Chondrocyte (in vitro differentiated cells): ENCODE measurements at regions not wholly inside any gene's neighbourhood (a gene's known extent, or its start where the extent isn't known, plus 50 kb on each side); places are given as distances from the start of the nearest gene placed in this dataset.

Source experiments
- DNase-seq: peaks from one replicate; pipeline ENCODE4 v3.0.0; 2021; ENCODE audit warnings: mixed read lengths, low spot score
- H3K27ac Mint-ChIP-seq: one replicate; pipeline ENCODE4 v1.8.0; 2021; ENCODE audit warnings: mild to moderate bottlenecking, moderate library complexity, mixed read lengths; ENCODE audit not compliant: unreplicated experiment
- H3K27me3 Mint-ChIP-seq: 2 replicates; pipeline ENCODE4 v1.8.0; 2021; ENCODE audit warnings: low read depth, mixed read lengths
- H3K36me3 Mint-ChIP-seq: 2 replicates; pipeline ENCODE4 v1.8.0; 2021; ENCODE audit warnings: low read depth, mixed read lengths
- H3K4me1 Mint-ChIP-seq: 2 replicates; pipeline ENCODE4 v1.8.0; 2021; ENCODE audit warnings: low read depth, mild to moderate bottlenecking, mixed read lengths
- H3K4me3 Mint-ChIP-seq: one replicate; pipeline ENCODE4 v1.8.0; 2021; ENCODE audit warnings: mild to moderate bottlenecking, moderate library complexity, mixed read lengths; ENCODE audit not compliant: unreplicated experiment
- H3K9me3 Mint-ChIP-seq: 2 replicates; pipeline ENCODE4 v1.8.0; 2021; ENCODE audit warnings: low read depth, mixed read lengths
- TF ChIP-seq, protein P1 (sequence below): fragments of 200-600 bp; sonication (generic); IDR thresholded peaks from 2 replicates; pipeline ENCODE4 v1.5.0; 2021; ENCODE audit warnings: antibody characterized with exemption, mild to moderate bottlenecking, moderate library complexity

GRCh38 chr7:17158261-17158660, 140.2 kb upstream of the AHR start:
- TF ChIP-seq, protein P1, sequence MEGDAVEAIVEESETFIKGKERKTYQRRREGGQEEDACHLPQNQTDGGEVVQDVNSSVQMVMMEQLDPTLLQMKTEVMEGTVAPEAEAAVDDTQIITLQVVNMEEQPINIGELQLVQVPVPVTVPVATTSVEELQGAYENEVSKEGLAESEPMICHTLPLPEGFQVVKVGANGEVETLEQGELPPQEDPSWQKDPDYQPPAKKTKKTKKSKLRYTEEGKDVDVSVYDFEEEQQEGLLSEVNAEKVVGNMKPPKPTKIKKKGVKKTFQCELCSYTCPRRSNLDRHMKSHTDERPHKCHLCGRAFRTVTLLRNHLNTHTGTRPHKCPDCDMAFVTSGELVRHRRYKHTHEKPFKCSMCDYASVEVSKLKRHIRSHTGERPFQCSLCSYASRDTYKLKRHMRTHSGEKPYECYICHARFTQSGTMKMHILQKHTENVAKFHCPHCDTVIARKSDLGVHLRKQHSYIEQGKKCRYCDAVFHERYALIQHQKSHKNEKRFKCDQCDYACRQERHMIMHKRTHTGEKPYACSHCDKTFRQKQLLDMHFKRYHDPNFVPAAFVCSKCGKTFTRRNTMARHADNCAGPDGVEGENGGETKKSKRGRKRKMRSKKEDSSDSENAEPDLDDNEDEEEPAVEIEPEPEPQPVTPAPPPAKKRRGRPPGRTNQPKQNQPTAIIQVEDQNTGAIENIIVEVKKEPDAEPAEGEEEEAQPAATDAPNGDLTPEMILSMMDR, result no peak
- H3K27me3 Mint-ChIP-seq, result no peaks in the 10 kb centered on the region
- H3K9me3 Mint-ChIP-seq, result peaks cover 9% of the 10 kb centered on the region
- DNase-seq, result no peak
- no peak overlapping the region for H3K4me3 Mint-ChIP-seq
- H3K27ac Mint-ChIP-seq, result no peak overlapping the region
- peaks cover 2% of the 10 kb centered on the region for H3K36me3 Mint-ChIP-seq
- no peaks in the 10 kb centered on the region for H3K4me1 Mint-ChIP-seq

GRCh38 chr7:17159500-17160037, 138.9 kb upstream of the AHR start:
- H3K4me1 Mint-ChIP-seq, result no peaks in the 10 kb centered on the region
- peaks cover 2% of the 10 kb centered on the region for H3K36me3 Mint-ChIP-seq
- no peak for DNase-seq
- H3K27me3 Mint-ChIP-seq, result no peaks in the 10 kb centered on the region
- TF ChIP-seq, protein P1, result no peak
- no peak overlapping the region for H3K27ac Mint-ChIP-seq
- H3K9me3 Mint-ChIP-seq, result peaks cover 9% of the 10 kb centered on the region
- H3K4me3 Mint-ChIP-seq, result no peak overlapping the region

- Mint-ChIP-seq H3K9me3 (peaks cover 8% of the 10 kb centered on the region), H3K27me3 (no peaks in the 10 kb centered on the region), H3K4me3 (no peak overlapping the region), H3K36me3 (peaks cover 2% of the 10 kb centered on the region), H3K27ac (no peak overlapping the region), H3K4me1 (no peaks in the 10 kb centered on the region)
- DNase-seq, result no peak
- TF ChIP-seq, protein P1, result no peak
Observed at GRCh38 chr7:17166824-17167379, 131.6 kb upstream of the AHR start.

DNA sequence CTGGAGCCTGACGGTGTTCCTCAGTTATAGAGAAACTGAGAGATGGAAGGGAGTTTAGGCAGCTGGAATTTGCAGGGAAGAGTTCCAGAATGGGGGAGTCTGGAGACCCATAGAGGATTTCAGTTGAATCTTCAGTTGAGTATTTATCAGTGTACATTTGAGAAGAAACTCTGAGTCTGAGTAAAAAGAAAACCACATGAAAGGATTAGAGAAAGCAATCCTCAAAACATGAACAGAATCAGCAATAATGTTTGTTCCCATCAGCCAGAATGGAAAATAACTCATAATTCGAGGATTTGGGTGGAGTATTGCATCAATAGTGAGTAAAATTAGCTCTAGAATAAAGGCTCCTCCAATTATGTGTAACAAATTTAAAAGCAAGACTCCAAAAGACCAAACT, 130.0 kb upstream of the AHR start:
- H3K27ac Mint-ChIP-seq, result no peak overlapping the region
- DNase-seq, result no peak

GRCh38 chr7:17171427-17171826, 127.0 kb upstream of the AHR start:
- no peak for DNase-seq
- no peak overlapping the region for H3K4me3 Mint-ChIP-seq
- TF ChIP-seq, protein P1, result no peak
- H3K9me3 Mint-ChIP-seq, result peaks cover 2% of the 10 kb centered on the region
- no peak overlapping the region for H3K27ac Mint-ChIP-seq
- H3K27me3 Mint-ChIP-seq, result no peaks in the 10 kb centered on the region
- no peaks in the 10 kb centered on the region for H3K4me1 Mint-ChIP-seq
- no peaks in the 10 kb centered on the region for H3K36me3 Mint-ChIP-seq

More for the DNA sequence above, 130.0 kb upstream of the AHR start:
- no peak overlapping the region for H3K4me3 Mint-ChIP-seq
- H3K36me3 Mint-ChIP-seq, result no peaks in the 10 kb centered on the region
- no peaks in the 10 kb centered on the region for H3K9me3 Mint-ChIP-seq
- no peaks in the 10 kb centered on the region for H3K4me1 Mint-ChIP-seq
- TF ChIP-seq, protein P1, result no peak
- H3K27me3 Mint-ChIP-seq, result no peaks in the 10 kb centered on the region
